GM13976 (cell line): ENCODE measurements at regions not wholly inside any gene's neighbourhood (a gene's known extent, or its start where the extent isn't known, plus 50 kb on each side); places are given as distances from the start of the nearest gene placed in this dataset.

Experiments
- DNase-seq: peaks from one replicate; pipeline ENCODE4 v3.0.0; 2012; ENCODE audit warnings: low spot score
- in situ Hi-C: fragments of 300-500 bp; cut with MboI; formaldehyde crosslinking; loops from one replicate; pipeline ENCODE4 v1.12.0; 2022; ENCODE audit warnings: low sequenced_read_pairs, mixed read lengths, inconsistent platforms; ENCODE audit not compliant: unreplicated experiment
- TF ChIP-seq, protein P1 (sequence below): IDR thresholded peaks from 2 replicates; pipeline ENCODE4 v1.5.1; 2012; ENCODE audit warnings: borderline replicate concordance, mild to moderate bottlenecking; ENCODE audit not compliant: insufficient read depth; ENCODE audit errors: extremely low read depth, missing control alignments, control extremely low read depth

DNA sequence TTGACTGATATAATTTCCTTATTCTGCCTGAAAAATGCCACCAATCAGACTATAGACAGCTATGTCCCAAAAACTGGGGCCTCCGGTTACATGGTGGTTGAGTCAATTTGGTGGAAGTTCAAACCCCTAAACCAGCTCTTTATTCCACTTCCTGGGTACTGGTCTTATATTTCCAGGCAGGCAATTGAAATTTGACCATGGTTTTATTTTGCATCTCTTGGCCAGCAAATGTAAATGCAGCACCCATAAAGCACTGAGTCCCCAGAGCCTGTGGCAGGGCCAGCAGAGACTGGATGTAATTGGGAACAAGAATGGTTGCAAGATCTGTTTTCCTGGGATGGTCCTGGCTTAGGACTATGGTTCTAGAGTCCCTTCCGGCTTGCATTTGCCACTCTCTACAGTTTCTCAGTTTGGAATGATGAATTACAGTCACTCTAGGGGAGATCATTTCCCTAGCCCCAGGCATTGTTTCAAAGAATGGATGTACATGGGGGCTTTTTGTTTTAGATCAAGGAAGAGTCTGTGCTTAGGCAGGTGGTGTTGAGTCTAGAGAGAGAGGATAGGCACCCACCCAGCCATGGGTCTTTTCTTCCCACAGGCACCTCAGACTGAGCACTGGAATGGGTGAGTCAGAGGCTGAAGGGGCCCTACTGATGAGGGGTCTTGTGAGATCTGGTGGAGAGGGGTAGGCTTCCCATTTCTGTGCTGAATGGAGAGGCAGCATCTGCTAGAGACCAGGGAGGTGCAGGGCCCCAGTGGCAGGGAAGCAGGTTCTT lies 108.4 kb upstream of the CDC42EP3 start:
- TF ChIP-seq, protein P1, sequence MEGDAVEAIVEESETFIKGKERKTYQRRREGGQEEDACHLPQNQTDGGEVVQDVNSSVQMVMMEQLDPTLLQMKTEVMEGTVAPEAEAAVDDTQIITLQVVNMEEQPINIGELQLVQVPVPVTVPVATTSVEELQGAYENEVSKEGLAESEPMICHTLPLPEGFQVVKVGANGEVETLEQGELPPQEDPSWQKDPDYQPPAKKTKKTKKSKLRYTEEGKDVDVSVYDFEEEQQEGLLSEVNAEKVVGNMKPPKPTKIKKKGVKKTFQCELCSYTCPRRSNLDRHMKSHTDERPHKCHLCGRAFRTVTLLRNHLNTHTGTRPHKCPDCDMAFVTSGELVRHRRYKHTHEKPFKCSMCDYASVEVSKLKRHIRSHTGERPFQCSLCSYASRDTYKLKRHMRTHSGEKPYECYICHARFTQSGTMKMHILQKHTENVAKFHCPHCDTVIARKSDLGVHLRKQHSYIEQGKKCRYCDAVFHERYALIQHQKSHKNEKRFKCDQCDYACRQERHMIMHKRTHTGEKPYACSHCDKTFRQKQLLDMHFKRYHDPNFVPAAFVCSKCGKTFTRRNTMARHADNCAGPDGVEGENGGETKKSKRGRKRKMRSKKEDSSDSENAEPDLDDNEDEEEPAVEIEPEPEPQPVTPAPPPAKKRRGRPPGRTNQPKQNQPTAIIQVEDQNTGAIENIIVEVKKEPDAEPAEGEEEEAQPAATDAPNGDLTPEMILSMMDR: no peak
- in situ Hi-C loops: no loop called here
- no peak for DNase-seq

GRCh38 chr2:37780387-37780676 lies 108.9 kb upstream of the CDC42EP3 start:
- TF ChIP-seq, protein P1: no peak
- in situ Hi-C loops: no loop called here
- no peak for DNase-seq

DNA sequence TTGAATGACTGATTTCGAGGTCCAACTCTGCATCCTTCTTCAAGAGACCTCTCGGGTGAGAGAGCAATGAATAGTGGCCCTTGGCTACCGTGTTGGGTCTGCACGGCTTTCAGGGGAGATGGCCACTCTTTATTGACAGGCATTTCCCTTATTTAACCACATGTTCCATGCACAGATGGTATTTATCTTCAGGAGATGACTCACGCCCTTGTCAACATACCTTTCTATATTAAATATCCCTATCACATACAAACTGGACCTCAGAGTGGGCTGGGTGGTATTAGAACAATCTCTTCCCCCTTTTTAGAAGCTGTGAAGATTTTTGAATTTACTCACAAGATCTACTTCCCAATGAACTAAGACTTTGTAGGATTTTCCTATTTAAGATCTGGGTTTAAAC lies 109.6 kb upstream of the CDC42EP3 start:
- no peak for DNase-seq

GRCh38 chr2:37782155-37782673 lies 110.8 kb upstream of the CDC42EP3 start:
- no peak for DNase-seq
- in situ Hi-C loops: no loop called here
- TF ChIP-seq, protein P1: no peak

More for the DNA sequence above, 109.6 kb upstream of the CDC42EP3 start:
- TF ChIP-seq, protein P1: no peak
- in situ Hi-C loops: no loop called here

GRCh38 chr2:37782721-37783371 lies 111.4 kb upstream of the CDC42EP3 start:
- TF ChIP-seq, protein P1: no peak
- in situ Hi-C loops: no loop called here
- no peak for DNase-seq

DNA sequence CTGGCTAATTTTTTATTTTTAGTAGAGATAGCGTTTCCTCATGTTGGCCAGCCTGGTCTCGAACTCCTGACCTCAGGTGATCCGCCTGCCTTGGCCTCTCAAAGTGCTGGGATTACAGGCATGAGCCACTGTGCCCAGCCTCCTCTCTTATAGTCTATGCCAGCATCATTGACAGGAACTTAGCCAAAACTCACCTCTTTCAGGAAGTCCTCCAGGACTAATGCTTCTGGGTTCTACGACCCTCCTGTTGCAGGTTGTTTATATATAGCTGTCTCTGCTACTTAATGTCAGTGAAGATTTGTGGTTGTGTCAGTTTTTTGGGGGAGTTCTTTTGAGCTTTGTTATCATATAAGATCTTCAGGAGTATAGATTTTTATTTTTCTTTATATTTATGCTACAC lies 112.1 kb upstream of the CDC42EP3 start:
- in situ Hi-C loops: no loop called here
- DNase-seq: no peak
- TF ChIP-seq, protein P1: no peak
